ENCODE measurements at regions not wholly inside any gene's neighbourhood (a gene's known extent, or its start where the extent isn't known, plus 50 kb on each side); places are given as distances from the start of the nearest gene placed in this dataset.

- TF ChIP-seq, protein P1, sequence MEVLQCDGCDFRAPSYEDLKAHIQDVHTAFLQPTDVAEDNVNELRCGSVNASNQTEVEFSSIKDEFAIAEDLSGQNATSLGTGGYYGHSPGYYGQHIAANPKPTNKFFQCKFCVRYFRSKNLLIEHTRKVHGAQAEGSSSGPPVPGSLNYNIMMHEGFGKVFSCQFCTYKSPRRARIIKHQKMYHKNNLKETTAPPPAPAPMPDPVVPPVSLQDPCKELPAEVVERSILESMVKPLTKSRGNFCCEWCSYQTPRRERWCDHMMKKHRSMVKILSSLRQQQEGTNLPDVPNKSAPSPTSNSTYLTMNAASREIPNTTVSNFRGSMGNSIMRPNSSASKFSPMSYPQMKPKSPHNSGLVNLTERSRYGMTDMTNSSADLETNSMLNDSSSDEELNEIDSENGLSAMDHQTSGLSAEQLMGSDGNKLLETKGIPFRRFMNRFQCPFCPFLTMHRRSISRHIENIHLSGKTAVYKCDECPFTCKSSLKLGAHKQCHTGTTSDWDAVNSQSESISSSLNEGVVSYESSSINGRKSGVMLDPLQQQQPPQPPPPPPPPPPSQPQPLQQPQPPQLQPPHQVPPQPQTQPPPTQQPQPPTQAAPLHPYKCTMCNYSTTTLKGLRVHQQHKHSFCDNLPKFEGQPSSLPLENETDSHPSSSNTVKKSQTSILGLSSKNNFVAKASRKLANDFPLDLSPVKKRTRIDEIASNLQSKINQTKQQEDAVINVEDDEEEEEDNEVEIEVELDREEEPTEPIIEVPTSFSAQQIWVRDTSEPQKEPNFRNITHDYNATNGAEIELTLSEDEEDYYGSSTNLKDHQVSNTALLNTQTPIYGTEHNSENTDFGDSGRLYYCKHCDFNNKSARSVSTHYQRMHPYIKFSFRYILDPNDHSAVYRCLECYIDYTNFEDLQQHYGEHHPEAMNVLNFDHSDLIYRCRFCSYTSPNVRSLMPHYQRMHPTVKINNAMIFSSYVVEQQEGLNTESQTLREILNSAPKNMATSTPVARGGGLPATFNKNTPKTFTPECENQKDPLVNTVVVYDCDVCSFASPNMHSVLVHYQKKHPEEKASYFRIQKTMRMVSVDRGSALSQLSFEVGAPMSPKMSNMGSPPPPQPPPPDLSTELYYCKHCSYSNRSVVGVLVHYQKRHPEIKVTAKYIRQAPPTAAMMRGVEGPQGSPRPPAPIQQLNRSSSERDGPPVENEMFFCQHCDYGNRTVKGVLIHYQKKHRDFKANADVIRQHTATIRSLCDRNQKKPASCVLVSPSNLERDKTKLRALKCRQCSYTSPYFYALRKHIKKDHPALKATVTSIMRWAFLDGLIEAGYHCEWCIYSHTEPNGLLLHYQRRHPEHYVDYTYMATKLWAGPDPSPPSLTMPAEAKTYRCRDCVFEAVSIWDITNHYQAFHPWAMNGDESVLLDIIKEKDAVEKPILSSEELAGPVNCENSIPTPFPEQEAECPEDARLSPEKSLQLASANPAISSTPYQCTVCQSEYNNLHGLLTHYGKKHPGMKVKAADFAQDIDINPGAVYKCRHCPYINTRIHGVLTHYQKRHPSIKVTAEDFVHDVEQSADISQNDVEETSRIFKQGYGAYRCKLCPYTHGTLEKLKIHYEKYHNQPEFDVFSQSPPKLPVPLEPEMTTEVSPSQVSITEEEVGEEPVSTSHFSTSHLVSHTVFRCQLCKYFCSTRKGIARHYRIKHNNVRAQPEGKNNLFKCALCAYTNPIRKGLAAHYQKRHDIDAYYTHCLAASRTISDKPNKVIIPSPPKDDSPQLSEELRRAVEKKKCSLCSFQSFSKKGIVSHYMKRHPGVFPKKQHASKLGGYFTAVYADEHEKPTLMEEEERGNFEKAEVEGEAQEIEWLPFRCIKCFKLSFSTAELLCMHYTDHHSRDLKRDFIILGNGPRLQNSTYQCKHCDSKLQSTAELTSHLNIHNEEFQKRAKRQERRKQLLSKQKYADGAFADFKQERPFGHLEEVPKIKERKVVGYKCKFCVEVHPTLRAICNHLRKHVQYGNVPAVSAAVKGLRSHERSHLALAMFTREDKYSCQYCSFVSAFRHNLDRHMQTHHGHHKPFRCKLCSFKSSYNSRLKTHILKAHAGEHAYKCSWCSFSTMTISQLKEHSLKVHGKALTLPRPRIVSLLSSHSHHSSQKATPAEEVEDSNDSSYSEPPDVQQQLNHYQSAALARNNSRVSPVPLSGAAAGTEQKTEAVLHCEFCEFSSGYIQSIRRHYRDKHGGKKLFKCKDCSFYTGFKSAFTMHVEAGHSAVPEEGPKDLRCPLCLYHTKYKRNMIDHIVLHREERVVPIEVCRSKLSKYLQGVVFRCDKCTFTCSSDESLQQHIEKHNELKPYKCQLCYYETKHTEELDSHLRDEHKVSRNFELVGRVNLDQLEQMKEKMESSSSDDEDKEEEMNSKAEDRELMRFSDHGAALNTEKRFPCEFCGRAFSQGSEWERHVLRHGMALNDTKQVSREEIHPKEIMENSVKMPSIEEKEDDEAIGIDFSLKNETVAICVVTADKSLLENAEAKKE (CRISPR knock-in tag; IDR thresholded peaks at IDR 0.05), result no peak
- TF ChIP-seq NANOG (IDR thresholded peaks at IDR 0.05; ENCODE audit: borderline replicate concordance), result no peak
- no peak for TF ChIP-seq POLR2AphosphoS5 (IDR thresholded peaks at IDR 0.05; ENCODE audit: low read depth)
Observed at GRCh38 chr1:228929476-228930027, 194.3 kb downstream of the RHOU start (continued).

GRCh38 chr1:228930479-228930957 is 195.2 kb downstream of the RHOU start:
- Histone ChIP-seq H3K79me2 (replicated peaks; ENCODE audit: insufficient read depth) (no peaks in the 10 kb centered on the region), H3K4me2 (no peak overlapping the region), H3K36me3 (ENCODE audit: insufficient read depth) (no peaks in the 10 kb centered on the region), H3K4me1 (ENCODE audit: insufficient read depth) (no peaks in the 10 kb centered on the region), H3K27me3 (ENCODE audit: insufficient read depth) (no peaks in the 10 kb centered on the region), H3K27ac (ENCODE audit: low read depth) (no peak overlapping the region), H3F3A (replicated peaks; ENCODE audit: low read depth) (no peaks in the 10 kb centered on the region), H3K9me2 (ENCODE audit: insufficient read depth) (0 out of 2 replicates have a peak, but pooled peaks cover 9% of the 10 kb centered on the region), H4K20me1 (replicated peaks; ENCODE audit: insufficient read depth) (no peaks in the 10 kb centered on the region), H3K4me3 (no peak overlapping the region), H2AFZ (no peak overlapping the region)
- no peak overlapping the region for H3K4me3 Mint-ChIP-seq
- H3K27me3 Mint-ChIP-seq (ENCODE audit: insufficient read depth, low read depth, poor library complexity), result peaks cover 10% of the 10 kb centered on the region
- ATAC-seq (no peak), DNase-seq (ENCODE audit: low spot score) (no peak)
- H3K4me1 Mint-ChIP-seq, result peaks cover 3% of the 10 kb centered on the region; the same call in 2 of the 3 replicates
- H3K36me3 Mint-ChIP-seq (ENCODE audit: low read depth), result peaks cover 8% of the 10 kb centered on the region
- H3K9me3 Mint-ChIP-seq, result peaks cover 19% of the 10 kb centered on the region
- 0 out of 2 replicates have a peak overlapping the region, but pooled peaks have one; percentile 50 for H3K27ac Mint-ChIP-seq
- TF ChIP-seq EZH2phosphoT487 (IDR thresholded peaks at IDR 0.05; ENCODE audit: unreplicated experiment) (no peak), STAT1 (IDR thresholded peaks at IDR 0.05; ENCODE audit: unreplicated experiment) (no peak), CREB1 (CRISPR knock-in tag; IDR thresholded peaks at IDR 0.05; ENCODE audit: low read depth) (no peak), CTCF (conservative IDR thresholded peaks at IDR 0.05; ENCODE audit: low read depth in 2 of 2) (no peak), REST (IDR thresholded peaks at IDR 0.05; ENCODE audit: unreplicated experiment) (no peak), POLR2AphosphoS5 (IDR thresholded peaks at IDR 0.05; ENCODE audit: low read depth) (no peak), EZH2 (IDR thresholded peaks at IDR 0.05; ENCODE audit: low read depth, unreplicated experiment) (no peak), JUNB (IDR thresholded peaks at IDR 0.05; ENCODE audit: unreplicated experiment) (no peak), ZNF114 (CRISPR knock-in tag; IDR thresholded peaks at IDR 0.05) (no peak)
- TF ChIP-seq, protein P2, sequence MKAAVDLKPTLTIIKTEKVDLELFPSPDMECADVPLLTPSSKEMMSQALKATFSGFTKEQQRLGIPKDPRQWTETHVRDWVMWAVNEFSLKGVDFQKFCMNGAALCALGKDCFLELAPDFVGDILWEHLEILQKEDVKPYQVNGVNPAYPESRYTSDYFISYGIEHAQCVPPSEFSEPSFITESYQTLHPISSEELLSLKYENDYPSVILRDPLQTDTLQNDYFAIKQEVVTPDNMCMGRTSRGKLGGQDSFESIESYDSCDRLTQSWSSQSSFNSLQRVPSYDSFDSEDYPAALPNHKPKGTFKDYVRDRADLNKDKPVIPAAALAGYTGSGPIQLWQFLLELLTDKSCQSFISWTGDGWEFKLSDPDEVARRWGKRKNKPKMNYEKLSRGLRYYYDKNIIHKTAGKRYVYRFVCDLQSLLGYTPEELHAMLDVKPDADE (IDR thresholded peaks at IDR 0.05), result no peak

Measured in GM23338 (cell line).